GM19324 (cell line): ENCODE measurements at regions not wholly inside any gene's neighbourhood (a gene's known extent, or its start where the extent isn't known, plus 50 kb on each side); places are given as distances from the start of the nearest gene placed in this dataset.

ENCODE experiments used
- ATAC-seq: cut with Tn5 transposase; IDR thresholded peaks from one replicate; pipeline ENCODE4 v1.9.1; 2021; ENCODE audit warnings: mild to moderate bottlenecking, moderate library complexity; ENCODE audit not compliant: unreplicated experiment, low FRiP score

- ATAC-seq, result no peak
These were observed 382.7 kb downstream of the LIG4 start for GRCh38 chr13:107832500-107833100.

DNA sequence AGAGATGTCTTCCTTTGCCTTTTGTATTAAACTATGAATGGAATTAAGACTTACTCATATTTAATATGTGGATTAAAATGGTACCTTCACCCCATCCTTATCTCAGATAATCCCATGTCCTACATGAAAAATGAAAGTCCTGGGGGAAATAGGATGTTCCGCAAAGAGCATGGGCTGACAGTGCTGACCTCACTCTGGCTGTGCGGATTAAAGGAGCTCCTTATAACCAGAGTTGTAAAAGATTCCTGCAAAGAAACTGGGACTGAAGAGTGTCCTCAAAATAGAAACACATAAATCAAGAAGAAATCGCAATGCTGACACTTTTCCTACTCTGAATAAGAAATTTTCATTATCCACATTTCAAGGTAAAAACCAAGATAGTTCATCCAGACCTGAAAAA is 384.5 kb downstream of the LIG4 start:
- ATAC-seq, result no peak

DNA sequence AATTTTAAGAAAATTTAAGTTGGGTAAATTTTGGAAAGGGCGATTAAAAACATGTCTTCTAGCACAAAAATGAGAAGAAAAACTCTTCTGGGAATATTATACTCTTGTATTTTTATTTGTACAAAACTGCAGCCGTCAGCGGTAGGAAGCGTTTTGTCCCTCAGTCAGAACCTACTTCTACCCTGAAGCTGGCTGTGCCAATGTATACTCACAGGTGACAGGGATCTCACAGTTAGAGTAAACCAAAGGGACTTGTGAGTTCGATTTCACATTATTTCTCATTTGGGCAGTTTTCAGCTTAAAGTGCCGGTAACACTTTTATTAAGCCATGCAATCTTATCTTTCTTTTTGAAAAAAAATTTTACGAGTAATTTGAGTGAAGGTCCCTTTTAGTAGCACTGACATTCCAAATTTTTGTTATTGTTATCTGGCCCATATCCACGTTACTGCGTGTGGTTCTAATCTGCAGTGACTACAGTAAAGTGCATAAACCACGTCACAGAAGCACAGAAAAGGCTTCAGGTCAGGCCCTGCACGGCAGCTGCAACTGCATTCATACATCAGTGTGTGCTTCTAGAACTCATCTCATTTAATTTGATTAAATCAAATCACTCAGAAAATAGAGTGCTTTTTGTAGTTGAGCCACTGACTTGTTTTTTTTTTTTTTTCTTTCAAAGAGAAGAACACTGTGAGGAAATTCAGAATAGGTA is 387.3 kb downstream of the LIG4 start:
- ATAC-seq, result no peak

GRCh38 chr13:107824635-107825034 is 390.7 kb downstream of the LIG4 start:
- ATAC-seq, result no peak

DNA sequence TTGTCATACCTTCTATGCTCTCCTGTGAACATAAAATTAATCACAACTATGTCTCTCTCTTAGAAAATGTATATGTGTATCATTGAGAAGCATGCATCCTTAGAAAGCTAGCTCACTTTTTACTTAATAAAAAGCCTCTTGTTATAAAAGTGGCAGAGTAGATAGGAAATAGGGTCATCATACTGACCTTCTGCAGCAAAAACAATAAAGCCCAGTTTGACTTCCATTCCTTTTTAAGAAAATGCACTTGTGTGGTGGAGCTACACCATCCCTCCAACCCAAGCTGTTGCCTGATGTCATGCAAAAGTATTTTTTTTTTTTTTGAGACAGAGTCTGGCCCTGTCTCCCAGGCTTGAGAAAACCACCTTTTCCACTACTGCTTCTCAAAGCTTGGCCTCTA is 393.3 kb downstream of the LIG4 start:
- ATAC-seq, result no peak

DNA sequence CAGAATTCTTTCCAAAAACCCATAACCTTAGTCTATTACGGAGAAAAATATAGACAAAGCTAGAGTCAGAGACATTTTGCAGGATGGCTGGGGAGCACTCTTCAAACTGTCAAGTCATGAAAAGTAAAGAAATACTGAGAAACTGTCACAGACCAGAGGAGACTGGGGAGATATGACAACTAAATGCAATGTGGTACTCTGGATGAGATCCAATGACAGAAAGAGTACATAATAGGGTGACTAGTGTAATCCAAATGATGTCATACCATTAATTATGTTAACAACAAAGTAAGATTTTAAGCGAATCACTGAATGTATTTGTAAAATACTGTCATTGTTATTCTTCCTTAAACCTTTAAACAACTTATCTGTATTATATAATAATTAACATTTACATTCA is 393.8 kb downstream of the LIG4 start:
- ATAC-seq, result no peak

- no peak for ATAC-seq
These were observed 396.3 kb downstream of the LIG4 start for GRCh38 chr13:107819071-107819470.

- no peak for ATAC-seq
These were observed 397.6 kb downstream of the LIG4 start for GRCh38 chr13:107817647-107818287.

- ATAC-seq, result no peak
These were observed 403.3 kb downstream of the LIG4 start for GRCh38 chr13:107812014-107812412.

DNA sequence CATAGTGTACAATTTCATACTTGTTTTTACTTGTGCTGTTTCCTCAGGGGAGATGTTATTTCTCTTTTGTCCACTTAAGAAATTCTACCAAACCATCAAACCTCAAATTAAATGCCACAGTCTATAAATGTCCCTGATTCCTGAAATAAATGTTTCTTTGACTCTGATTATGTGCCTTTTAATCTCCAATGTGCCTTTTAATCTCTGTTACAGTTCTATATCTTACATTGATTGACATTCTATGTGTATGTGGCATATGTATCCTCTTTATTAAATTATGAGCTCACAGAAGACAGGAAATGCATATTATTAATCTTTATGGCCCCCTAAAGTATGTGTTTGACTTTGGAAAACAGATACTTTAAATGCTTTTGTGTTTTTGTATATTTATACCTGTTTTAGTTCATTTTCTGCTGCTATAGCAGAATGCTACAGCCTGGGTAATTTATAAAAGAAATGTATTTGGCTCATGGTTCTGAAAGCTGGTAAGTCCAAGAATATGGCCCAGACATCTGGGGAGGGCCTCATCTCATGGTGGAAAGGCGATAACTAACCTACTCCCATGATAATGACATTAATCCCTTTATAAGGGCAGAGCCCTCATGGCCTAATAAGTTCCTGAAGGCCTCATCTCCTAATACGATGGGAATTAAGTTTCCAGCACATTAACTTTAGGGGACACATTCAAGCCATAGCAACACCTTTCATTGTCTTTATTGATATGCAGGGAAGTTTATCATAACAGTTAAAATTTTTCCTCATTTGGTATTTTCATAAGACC is 403.9 kb downstream of the LIG4 start:
- no peak for ATAC-seq

- ATAC-seq, result no peak
These were observed 406.2 kb downstream of the LIG4 start for GRCh38 chr13:107809125-107809524.

DNA sequence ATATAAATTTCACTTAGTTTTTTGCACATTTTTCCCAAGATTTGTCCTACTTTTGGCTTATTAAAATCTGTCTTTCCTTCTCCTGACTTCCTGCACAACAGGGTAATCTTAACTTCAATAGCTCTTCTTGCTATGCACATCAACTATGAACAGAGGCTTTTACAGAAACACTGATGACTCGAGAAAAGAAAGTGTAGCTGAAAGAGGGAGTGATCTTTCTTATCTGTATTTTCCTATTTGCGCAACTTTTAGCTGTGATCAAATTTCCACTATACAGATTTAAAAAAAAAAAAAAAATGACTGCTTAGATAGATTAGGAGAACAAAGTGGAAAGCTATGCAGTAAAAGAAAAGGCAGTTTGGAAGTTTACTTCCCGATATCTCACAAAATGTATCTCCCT is 406.9 kb downstream of the LIG4 start:
- no peak for ATAC-seq

GRCh38 chr13:107807306-107808073 is 407.8 kb downstream of the LIG4 start:
- no peak for ATAC-seq

DNA sequence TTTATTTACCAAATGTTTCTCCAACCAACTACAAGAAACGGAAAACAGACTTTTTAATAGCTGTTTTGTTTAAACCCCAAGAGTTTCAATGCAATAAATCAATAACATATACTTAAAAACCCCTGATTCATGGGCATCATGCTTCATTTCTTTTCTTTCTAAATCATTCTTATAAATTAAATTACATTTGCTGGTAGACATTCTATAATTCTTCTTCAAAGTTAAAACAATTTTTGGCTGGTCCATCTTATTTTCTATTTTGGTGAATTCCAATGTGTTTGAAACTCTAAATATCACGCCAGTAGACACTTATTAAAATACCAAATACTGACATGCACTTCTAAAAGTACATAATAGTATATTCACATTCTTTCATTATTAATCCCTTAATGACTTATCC is 408.6 kb downstream of the LIG4 start:
- ATAC-seq, result no peak

DNA sequence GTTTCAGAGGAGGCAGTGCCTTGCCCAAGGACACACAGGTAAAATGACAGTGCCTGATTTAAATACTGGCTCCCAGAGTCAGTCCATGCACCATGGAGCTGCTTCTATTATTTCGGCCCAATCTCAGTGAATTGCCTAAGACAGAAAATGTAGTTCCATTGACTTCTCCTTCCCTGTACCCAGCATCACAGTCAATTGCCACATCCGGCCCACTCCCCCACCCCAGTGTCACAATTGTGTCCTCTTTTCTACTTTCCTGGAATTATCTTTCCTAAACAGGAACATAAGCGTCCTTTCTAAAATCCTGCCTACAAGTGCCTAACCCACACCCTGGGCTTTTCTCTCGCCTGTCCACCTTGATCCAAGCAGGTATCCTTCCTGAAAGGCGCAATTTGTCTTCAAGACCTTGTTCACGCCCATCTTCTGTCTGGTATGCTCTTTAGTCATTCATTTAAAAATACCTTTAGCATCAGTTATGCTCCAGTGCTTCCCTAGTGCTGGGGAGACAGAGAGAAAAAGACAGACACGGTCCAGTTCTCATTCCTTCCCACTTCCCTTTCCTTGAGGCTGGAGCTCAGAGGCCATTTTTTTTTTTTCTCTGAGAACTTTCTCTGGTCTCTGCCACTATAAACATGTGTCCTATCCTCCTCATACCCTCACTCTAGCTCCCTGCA is 411.4 kb downstream of the LIG4 start:
- no peak for ATAC-seq

GRCh38 chr13:107801621-107802020 is 413.7 kb downstream of the LIG4 start:
- no peak for ATAC-seq

GRCh38 chr13:107799001-107799400 is 416.3 kb downstream of the LIG4 start:
- ATAC-seq, result no peak

GRCh38 chr13:107790397-107790796 is 424.9 kb downstream of the LIG4 start:
- ATAC-seq, result no peak

GRCh38 chr13:107788464-107789165 is 426.7 kb downstream of the LIG4 start:
- no peak for ATAC-seq
